Mucosa of rectum (tissue), 2 donors: ENCODE measurements at regions not wholly inside any gene's neighbourhood (a gene's known extent, or its start where the extent isn't known, plus 50 kb on each side); places are given as distances from the start of the nearest gene placed in this dataset.

ENCODE experiments used
- H3K27ac ChIP-seq, 2 donors: one replicate each; pipeline ENCODE4 v1.7.0; 2013; ENCODE audit warnings: inconsistent platforms in 2 of 2, low read depth in 2 of 2, low read length in 2 of 2
- H3K27me3 ChIP-seq, 2 donors: one replicate each; pipeline ENCODE4 v1.7.0; 2013; ENCODE audit warnings: low read length in 2 of 2; ENCODE audit not compliant: control insufficient read depth in 2 of 2, insufficient read depth in 2 of 2
- H3K36me3 ChIP-seq, 2 donors: one replicate each; pipeline ENCODE4 v1.7.0; 2013; ENCODE audit warnings: low read length in 2 of 2; ENCODE audit not compliant: control insufficient read depth in 2 of 2, insufficient read depth in 2 of 2
- H3K4me1 ChIP-seq, 2 donors: one replicate each; pipeline ENCODE4 v1.7.0; 2013; ENCODE audit warnings: low read length in 2 of 2, mild to moderate bottlenecking in 1 of 2; ENCODE audit not compliant: control insufficient read depth in 2 of 2, insufficient read depth in 2 of 2
- H3K4me3 ChIP-seq, 2 donors: one replicate each; pipeline ENCODE4 v1.7.0; 2013; ENCODE audit warnings: low read length in 2 of 2
- H3K9ac ChIP-seq, 2 donors: one replicate each; pipeline ENCODE4 v1.7.0; 2013; ENCODE audit warnings: low read length in 2 of 2, low read depth in 1 of 2, mild to moderate bottlenecking in 1 of 2
- H3K9me3 ChIP-seq, 2 donors: one replicate each; pipeline ENCODE4 v1.7.0; 2013; ENCODE audit warnings: low read length in 2 of 2; ENCODE audit not compliant: control insufficient read depth in 2 of 2
- donor health status: healthy.
- donor health status: Normal muscosa, but diverticular disease.

- H3K9me3 ChIP-seq: no peaks in the 10 kb centered on the region
- no peaks in the 10 kb centered on the region for H3K27me3 ChIP-seq
- no peak overlapping the region for H3K27ac ChIP-seq
Measured at GRCh38 chr17:13995856-13996271, 73.4 kb upstream of the COX10 start.

DNA sequence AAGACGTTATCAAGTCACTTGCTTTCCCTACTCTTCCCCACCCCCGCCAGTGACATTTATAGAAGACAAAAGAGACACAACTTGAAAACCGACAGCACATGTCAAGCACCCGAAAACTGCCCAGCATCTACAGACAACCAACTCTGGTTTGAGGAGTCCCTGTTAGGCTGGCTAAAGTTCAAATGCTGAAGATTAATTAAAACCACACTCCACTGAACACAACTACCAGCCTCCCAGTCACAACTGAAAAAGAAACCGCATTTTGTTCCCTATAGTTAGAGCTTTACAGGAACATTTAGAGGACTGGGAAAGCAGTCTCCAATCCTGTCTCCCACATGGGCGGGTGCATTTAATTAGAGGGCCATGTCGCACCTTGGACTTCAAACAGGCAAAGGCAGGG, 73.0 kb upstream of the COX10 start:
- no peaks in the 10 kb centered on the region for H3K4me1 ChIP-seq
- H3K27ac ChIP-seq: no peak overlapping the region
- no peaks in the 10 kb centered on the region for H3K9me3 ChIP-seq
- no peaks in the 10 kb centered on the region for H3K36me3 ChIP-seq
- no peak overlapping the region for H3K4me3 ChIP-seq
- H3K27me3 ChIP-seq: no peaks in the 10 kb centered on the region
- H3K9ac ChIP-seq: no peak overlapping the region

More at GRCh38 chr17:13995856-13996271, 73.4 kb upstream of the COX10 start:
- no peak overlapping the region for H3K4me3 ChIP-seq
- H3K36me3 ChIP-seq: no peaks in the 10 kb centered on the region
- no peak overlapping the region for H3K9ac ChIP-seq
- H3K4me1 ChIP-seq: no peaks in the 10 kb centered on the region

DNA sequence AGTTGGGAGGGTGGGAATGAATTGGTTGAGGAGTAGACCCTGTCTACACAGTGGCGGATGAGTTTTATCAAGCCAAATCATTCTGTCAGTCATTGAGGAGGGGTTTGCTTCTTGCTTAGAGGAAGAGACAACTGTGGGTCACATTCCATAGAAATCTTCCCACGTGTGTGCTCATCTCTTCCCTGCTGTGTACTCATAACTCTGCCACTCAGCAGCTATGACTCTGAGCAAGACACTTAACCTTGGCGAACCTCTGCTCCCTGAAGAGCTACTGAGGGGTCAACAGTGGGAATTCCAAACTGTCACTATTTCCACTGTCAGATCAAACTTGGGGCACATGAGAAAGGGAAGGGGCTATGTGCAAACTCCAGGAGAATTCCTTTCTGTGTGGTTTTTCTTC, 72.6 kb upstream of the COX10 start:
- Histone ChIP-seq H3K4me1 (no peaks in the 10 kb centered on the region), H3K27ac (no peak overlapping the region), H3K36me3 (no peaks in the 10 kb centered on the region), H3K4me3 (no peak overlapping the region), H3K9ac (no peak overlapping the region), H3K27me3 (no peaks in the 10 kb centered on the region), H3K9me3 (no peaks in the 10 kb centered on the region)

- Histone ChIP-seq H3K36me3 (no peaks in the 10 kb centered on the region), H3K9ac (no peak overlapping the region), H3K27ac (no peak overlapping the region), H3K4me1 (no peaks in the 10 kb centered on the region), H3K9me3 (no peaks in the 10 kb centered on the region), H3K4me3 (no peak overlapping the region), H3K27me3 (no peaks in the 10 kb centered on the region)
Measured at GRCh38 chr17:14004927-14005620, 64.2 kb upstream of the COX10 start.

- no peaks in the 10 kb centered on the region for H3K27me3 ChIP-seq
- H3K27ac ChIP-seq: no peak overlapping the region
- H3K9me3 ChIP-seq: no peaks in the 10 kb centered on the region
- H3K9ac ChIP-seq: no peak overlapping the region
- H3K4me1 ChIP-seq: no peaks in the 10 kb centered on the region
- no peaks in the 10 kb centered on the region for H3K36me3 ChIP-seq
- no peak overlapping the region for H3K4me3 ChIP-seq
Measured at GRCh38 chr17:14006249-14006942, 62.9 kb upstream of the COX10 start.

- H3K27ac ChIP-seq: no peak overlapping the region
- no peaks in the 10 kb centered on the region for H3K4me1 ChIP-seq
- no peak overlapping the region for H3K9ac ChIP-seq
- H3K27me3 ChIP-seq: no peaks in the 10 kb centered on the region
- no peak overlapping the region for H3K4me3 ChIP-seq
- no peaks in the 10 kb centered on the region for H3K9me3 ChIP-seq
- no peaks in the 10 kb centered on the region for H3K36me3 ChIP-seq
Measured at GRCh38 chr17:14007951-14008350, 61.4 kb upstream of the COX10 start.

DNA sequence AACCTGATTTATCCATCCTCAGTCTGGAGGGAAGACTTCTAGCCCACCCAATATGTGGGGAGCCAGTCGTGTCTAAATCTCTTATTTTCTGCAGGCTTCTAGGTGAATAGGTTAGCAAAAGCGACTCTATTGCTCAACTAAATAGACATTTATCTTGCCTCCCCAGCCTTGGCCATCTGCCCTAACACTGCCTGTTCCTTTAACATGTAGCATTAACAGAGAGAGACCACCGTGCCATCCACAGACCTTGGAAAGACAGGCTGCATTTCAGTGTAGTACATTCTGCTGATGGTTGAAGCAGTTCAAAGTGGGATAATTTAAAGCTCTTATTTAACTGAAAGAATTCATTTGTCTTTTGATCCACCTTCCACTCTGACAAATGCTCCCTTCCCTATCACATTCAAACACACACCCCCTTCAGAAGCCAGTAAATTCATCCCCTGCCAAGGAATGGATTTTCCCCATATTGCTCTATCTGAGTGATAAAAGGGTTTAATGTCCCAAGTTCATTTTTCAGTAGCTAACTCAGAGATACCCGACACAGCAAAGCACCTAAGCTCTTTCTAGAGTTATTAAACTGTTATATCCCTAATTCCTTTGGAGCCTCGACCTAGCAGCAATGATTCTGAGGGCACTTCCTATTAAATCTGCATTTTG, 58.1 kb upstream of the COX10 start:
- no peaks in the 10 kb centered on the region for H3K4me1 ChIP-seq
- H3K4me3 ChIP-seq: no peak overlapping the region
- no peaks in the 10 kb centered on the region for H3K36me3 ChIP-seq
- peaks cover 0 to 2% of the 10 kb centered on the region in 2 donors for H3K27me3 ChIP-seq
- H3K9ac ChIP-seq: no peak overlapping the region
- no peaks in the 10 kb centered on the region for H3K9me3 ChIP-seq
- no peak overlapping the region for H3K27ac ChIP-seq

- no peak overlapping the region for H3K4me3 ChIP-seq
- no peaks in the 10 kb centered on the region for H3K36me3 ChIP-seq
- H3K27ac ChIP-seq: no peak overlapping the region
- no peaks in the 10 kb centered on the region for H3K4me1 ChIP-seq
- no peaks in the 10 kb centered on the region for H3K9me3 ChIP-seq
- H3K9ac ChIP-seq: no peak overlapping the region
- peaks cover 0 to 2% of the 10 kb centered on the region in 2 donors for H3K27me3 ChIP-seq
Measured at GRCh38 chr17:14011740-14012405, 57.4 kb upstream of the COX10 start.

DNA sequence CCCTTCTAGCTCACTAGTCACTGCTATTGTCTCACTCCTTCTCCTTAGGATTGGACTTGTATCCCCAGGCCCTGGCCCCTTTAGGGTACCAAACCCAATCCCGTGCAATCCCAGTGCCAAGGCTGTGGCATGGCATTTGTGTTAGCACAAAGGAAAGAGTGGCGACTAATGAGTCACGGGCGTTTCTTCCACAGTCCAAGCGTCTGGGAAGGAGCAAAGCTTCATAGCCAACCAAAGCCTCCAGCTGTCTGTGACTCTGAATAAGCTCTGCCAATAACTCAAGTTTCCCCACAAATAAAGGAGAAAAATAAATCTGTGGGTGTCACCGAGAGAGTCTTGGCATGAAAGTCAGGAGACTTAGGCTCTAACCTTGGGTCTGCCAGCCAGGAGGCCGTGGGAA, 54.6 kb upstream of the COX10 start:
- H3K9ac ChIP-seq: no peak overlapping the region
- H3K4me3 ChIP-seq: no peak overlapping the region
- H3K9me3 ChIP-seq: no peaks in the 10 kb centered on the region
- H3K36me3 ChIP-seq: no peaks in the 10 kb centered on the region
- H3K4me1 ChIP-seq: no peaks in the 10 kb centered on the region
- H3K27ac ChIP-seq: no peak overlapping the region
- peaks cover 0 to 2% of the 10 kb centered on the region in 2 donors for H3K27me3 ChIP-seq

DNA sequence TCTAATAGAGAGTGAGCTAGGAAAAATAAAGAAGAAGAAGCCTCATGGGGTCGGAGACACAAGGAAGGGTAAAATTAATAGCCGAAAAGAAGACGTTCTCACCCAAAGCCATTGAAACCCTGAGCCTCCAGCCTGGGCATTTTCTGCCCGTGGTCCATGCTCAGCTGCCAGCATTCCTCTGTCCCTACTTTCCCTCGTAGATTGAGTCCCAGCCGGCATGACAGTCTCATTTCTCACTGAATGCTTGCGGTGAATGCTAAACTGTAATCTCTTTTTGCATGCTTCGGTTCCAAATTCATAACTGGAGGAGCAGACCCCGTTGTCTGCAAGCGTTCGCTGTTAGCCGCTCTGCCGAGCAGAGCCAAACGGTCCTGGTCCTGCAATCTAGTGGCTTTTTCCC, 54.0 kb upstream of the COX10 start:
- Histone ChIP-seq H3K4me1 (no peaks in the 10 kb centered on the region), H3K36me3 (no peaks in the 10 kb centered on the region), H3K27ac (no peak overlapping the region), H3K9me3 (no peaks in the 10 kb centered on the region), H3K4me3 (no peak overlapping the region), H3K27me3 (peaks cover 0 to 2% of the 10 kb centered on the region in 2 donors), H3K9ac (no peak overlapping the region)
